GM21576 (cell line): ENCODE measurements at regions not wholly inside any gene's neighbourhood (a gene's known extent, or its start where the extent isn't known, plus 50 kb on each side); places are given as distances from the start of the nearest gene placed in this dataset.

Experiments used
- ATAC-seq: cut with Tn5 transposase; IDR thresholded peaks from one replicate; pipeline ENCODE4 v1.9.1; 2021; ENCODE audit warnings: mild to moderate bottlenecking, moderate library complexity; ENCODE audit not compliant: unreplicated experiment

- ATAC-seq, result no peak
Measured at GRCh38 chr5:116361979-116362577, 212.5 kb downstream of the SEMA6A start.

DNA sequence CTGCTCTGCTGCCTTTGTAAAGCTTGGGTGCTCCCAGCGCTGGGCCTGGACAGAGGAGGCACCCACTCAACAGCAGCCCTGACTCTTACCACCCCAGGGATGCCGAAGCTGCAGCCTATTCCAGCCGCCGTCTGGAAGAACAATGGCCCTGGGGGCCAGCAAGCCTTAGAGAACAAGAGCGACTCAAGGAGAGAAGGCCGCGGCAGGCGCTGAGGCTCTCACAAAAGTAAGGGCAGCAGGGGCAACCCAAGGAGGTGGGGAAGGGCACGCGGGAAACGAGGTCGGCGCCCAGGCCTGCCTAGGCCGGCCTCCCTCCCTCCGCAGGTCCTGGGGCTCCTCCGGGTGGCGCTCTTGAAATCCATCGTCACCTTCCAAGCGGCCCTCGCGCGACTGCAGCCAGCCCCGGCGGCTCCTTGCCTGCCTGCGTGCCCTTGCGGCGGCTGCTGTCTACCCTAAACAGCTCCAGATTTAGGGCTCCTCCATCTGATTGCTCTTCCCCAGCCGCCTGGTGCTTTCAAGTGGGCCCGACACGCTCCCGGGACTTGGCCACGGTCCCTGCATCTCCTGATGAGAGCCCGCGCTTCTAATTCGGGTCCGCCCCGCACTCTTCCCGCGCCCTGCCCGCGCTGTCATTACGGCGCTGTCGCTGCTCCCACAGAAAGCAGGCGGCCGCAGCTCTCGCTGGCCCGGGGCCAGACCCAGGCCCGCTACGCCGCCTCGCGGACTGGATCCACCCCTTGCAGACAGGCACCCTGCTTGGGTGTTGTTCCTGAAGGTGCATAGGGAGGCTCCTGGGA lies 213.3 kb downstream of the SEMA6A start:
- no peak for ATAC-seq

DNA sequence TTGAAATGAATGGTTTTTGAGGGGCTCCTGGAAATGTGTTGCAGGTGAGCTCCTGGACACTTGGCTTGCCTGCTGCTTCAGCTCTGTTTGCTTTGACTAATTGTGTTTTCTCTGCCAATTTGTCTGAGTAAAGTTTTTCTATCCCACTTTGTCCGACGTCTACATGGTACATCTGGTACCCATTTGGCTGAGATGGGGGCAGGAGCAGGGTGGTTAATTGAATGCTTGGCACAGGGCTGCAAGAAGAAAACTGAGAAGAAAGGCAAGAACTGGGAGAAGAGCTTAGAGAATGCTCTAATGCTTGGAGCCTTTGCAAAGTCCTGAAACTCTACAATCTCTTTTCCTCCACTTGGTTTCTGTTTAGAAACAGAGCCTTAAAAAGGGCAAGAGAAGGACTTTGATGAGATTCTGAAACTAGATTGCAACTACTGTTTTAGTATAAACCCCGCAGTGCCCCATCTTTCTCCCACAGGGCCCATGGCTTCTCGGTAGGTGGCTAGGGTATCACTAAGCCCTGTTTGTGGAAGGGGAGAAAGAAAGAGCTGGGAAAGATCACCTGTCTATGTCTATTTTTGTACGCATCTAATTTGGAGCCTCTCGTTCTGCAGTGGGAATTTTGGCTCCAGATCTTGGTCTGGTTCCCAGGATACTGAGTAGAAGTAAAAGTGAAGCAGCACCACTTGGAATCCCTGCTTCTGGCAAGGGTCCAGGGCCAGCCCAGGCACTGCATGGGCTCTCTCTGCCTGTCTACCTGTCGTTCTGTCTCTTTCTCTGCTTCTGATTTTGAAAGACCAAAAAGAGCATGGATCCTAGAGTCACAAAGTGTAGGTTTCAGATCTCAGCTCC lies 214.4 kb downstream of the SEMA6A start:
- peak; percentile 19 for ATAC-seq

- ATAC-seq, result no peak
Measured at GRCh38 chr5:116359592-116359991, 215.0 kb downstream of the SEMA6A start.

DNA sequence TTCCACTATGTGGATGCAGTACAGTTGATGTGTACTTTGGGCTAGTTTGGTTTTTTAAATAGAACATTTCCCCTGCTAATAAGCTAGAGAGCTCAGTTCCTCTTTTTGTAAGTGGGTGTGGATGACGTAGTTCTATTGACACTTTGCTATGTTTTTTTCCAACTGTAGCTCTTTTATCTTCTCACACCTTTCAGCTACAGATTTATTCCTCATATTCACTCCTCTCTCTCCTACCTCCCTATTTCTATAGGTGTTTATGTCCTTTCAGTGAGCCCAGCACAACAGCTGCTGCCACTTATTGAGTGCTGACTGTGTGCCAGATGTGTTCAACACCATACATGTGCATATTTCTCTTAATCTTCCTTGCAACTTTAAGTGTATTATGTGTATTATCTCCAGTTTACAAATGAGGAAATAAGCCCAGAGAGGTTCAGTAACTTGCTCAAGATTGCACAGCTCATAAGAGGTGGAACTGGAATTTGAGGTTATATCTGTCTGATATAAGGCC lies 215.7 kb downstream of the SEMA6A start:
- ATAC-seq, result peak; percentile 98

GRCh38 chr5:116358015-116358523 lies 216.6 kb downstream of the SEMA6A start:
- ATAC-seq, result no peak

- no peak for ATAC-seq
Measured at GRCh38 chr5:116355819-116356601, 218.6 kb downstream of the SEMA6A start.

- no peak for ATAC-seq
Measured at GRCh38 chr5:116354699-116355098, 219.9 kb downstream of the SEMA6A start.

GRCh38 chr5:116347657-116348056 lies 227.0 kb downstream of the SEMA6A start:
- no peak for ATAC-seq

- no peak for ATAC-seq
Measured at GRCh38 chr5:116343961-116344360, 230.7 kb downstream of the SEMA6A start.
